ENCODE measurements at regions not wholly inside any gene's neighbourhood (a gene's known extent, or its start where the extent isn't known, plus 50 kb on each side); places are given as distances from the start of the nearest gene placed in this dataset.

DNA sequence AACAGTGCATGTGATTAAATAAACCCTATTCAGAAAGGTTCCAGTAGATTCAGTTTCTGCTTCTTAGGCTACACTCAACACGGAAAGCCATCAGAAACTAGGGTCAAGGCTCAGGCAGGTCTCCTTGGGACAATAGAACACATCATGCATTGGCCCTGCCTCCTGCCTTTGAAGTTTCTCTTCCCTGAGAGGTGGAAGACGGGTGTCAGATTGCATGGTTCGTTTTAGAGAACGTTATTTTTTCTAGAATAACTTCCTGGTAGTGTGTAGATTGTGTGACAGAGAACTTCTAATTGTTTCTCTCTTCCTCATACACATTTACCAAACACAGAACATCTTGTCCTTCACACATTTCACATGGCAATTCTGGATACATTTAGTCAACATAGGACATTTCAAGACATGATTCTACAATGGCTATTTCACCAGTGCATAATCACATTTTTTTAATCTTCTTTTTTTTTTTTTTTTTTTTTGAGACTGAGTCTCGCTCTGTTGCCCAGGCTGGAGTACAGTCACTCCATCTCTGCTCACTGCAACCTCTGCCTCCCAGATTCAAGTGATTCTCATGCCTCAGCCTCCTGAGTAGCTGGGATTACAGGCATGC is 106.6 kb upstream of the AMN1 start:
- H3K27ac ChIP-seq: no peak overlapping the region
- no peak for TF ChIP-seq ZFX (IDR thresholded peaks at IDR 0.05; ENCODE audit: borderline replicate concordance)
- TF ChIP-seq, protein P1, sequence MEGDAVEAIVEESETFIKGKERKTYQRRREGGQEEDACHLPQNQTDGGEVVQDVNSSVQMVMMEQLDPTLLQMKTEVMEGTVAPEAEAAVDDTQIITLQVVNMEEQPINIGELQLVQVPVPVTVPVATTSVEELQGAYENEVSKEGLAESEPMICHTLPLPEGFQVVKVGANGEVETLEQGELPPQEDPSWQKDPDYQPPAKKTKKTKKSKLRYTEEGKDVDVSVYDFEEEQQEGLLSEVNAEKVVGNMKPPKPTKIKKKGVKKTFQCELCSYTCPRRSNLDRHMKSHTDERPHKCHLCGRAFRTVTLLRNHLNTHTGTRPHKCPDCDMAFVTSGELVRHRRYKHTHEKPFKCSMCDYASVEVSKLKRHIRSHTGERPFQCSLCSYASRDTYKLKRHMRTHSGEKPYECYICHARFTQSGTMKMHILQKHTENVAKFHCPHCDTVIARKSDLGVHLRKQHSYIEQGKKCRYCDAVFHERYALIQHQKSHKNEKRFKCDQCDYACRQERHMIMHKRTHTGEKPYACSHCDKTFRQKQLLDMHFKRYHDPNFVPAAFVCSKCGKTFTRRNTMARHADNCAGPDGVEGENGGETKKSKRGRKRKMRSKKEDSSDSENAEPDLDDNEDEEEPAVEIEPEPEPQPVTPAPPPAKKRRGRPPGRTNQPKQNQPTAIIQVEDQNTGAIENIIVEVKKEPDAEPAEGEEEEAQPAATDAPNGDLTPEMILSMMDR (IDR thresholded peaks at IDR 0.05): no peak

DNA sequence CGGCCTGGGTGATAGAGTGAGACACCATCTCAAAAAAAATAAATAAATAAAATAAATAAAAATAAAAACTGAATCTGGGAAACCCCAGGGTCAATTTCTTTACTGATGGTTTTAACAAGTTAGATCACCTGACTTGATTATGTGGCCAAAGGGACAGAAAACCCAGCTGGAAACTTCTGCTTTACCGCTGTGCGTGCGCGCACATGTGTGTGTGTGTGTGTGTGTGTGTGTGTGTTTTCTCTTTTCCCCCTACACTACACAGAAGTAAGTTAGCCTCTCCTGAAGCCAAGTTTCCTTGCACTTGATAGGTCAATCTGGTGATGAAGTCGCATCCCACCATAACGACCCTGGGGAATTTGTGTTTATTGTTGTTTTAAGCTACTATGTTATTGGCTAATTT is 105.3 kb upstream of the AMN1 start:
- no peak for TF ChIP-seq ZFX (IDR thresholded peaks at IDR 0.05; ENCODE audit: borderline replicate concordance)
- TF ChIP-seq, protein P1 (IDR thresholded peaks at IDR 0.05): no peak
- no peak overlapping the region for H3K27ac ChIP-seq

DNA sequence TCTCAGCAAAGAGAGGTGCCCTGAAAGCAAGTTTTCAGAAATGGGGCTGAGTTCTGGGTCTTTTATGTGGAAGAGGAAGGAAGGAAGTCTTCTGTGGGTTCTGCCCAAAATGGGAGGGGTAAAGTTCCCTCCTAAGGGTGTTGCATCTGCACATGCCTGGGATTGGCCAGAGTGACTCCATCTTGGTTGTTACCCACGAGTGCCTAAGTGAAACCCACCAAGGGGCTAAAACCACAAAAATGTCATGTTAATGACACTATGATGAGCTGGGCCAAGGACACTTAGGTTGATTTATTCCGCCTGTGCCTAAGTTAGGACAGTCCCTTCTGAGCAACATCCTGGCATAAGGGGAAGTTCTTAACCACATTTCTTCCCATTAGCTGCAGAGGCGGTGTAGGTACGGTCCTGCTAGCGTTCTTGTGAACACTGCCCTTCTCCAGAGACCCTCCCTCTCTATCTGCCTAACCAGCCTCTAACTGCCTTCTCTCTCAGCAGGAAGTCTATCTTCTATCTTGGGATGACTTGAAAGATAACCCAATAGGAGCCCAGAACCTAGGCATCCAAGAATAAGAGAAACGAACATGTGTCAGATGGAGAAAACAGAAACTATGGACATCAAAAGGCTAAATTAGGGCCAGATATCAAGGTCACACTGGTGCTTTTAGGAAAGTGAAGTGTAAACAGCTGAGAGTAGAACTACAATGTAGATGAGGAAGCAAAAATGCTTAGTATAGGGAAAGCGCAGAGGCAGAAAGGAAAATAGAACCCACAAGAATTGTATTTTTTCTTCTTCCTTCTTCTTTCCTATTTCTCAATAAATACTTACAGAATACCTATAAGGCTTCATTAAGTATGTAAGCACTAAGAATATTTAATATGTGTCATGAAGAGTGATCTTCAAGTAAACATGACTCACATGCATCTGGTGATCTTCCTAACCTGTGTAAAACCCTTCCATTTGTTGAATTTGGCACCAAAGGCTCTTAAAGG is 104.2 kb upstream of the AMN1 start:
- no peak overlapping the region for H3K27ac ChIP-seq
- TF ChIP-seq ZFX (IDR thresholded peaks at IDR 0.05; ENCODE audit: borderline replicate concordance): no peak
- TF ChIP-seq, protein P1 (IDR thresholded peaks at IDR 0.05): no peak

GRCh38 chr12:31828071-31828470 is 99.2 kb upstream of the AMN1 start:
- H3K27ac ChIP-seq: no peak overlapping the region
- TF ChIP-seq, protein P1 (IDR thresholded peaks at IDR 0.05): no peak

- TF ChIP-seq ZFX (IDR thresholded peaks at IDR 0.05; ENCODE audit: borderline replicate concordance): no peak
- TF ChIP-seq, protein P1 (IDR thresholded peaks at IDR 0.05): no peak
- no peak overlapping the region for H3K27ac ChIP-seq
Measured at GRCh38 chr12:31822761-31823160, 93.9 kb upstream of the AMN1 start.

DNA sequence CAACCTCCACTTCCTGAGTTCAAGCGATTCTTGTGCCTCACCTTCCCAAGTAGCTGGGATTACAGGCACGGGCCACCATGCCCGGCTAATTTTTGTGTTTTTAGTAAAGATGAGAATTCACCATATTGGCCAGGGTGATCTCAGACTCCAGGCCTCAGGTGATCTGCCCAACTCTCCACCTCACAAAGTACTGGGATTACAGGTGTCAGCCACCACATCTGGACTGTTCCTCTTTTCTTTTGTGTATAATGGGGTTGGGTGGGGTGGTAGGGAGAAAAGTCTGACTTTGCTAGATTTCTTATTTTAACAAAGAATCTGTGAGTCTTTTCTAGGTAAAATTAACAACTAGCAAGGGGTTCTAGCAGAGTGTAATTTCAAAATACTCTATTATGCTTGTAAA is 92.7 kb upstream of the AMN1 start:
- no peak overlapping the region for H3K27ac ChIP-seq
- TF ChIP-seq ZFX (IDR thresholded peaks at IDR 0.05; ENCODE audit: borderline replicate concordance): no peak

GRCh38 chr12:31820832-31821231 is 92.0 kb upstream of the AMN1 start:
- no peak overlapping the region for H3K27ac ChIP-seq
- TF ChIP-seq ZFX (IDR thresholded peaks at IDR 0.05; ENCODE audit: borderline replicate concordance): no peak
- TF ChIP-seq, protein P1 (IDR thresholded peaks at IDR 0.05): no peak
